ENCODE measurements at regions not wholly inside any gene's neighbourhood (a gene's known extent, or its start where the extent isn't known, plus 50 kb on each side); places are given as distances from the start of the nearest gene placed in this dataset.
A peak's percentile ranks its signal among the peaks of the same experiment; 100 is the strongest.

GRCh38 chr4:181820553-181820952 lies 422.6 kb upstream of the TENM3 start:
- Histone ChIP-seq H3K4me1 (ENCODE audit: insufficient read depth, low read length) (no peaks in the 10 kb centered on the region), H3K27ac (ENCODE audit: extremely low read length, insufficient read depth, low read length) (no peak overlapping the region), H3K9ac (ENCODE audit: insufficient read depth, low read depth, low read length) (no peak overlapping the region), H3K4me2 (ENCODE audit: low read depth, low read length) (no peak overlapping the region), H3K27me3 (ENCODE audit: control insufficient read depth in 1 of 2, insufficient read depth in 2 of 2, low read length in 2 of 2) (no peaks in the 10 kb centered on the region), H2AFZ (ENCODE audit: low read length) (no peak overlapping the region), H4K20me1 (ENCODE audit: insufficient read depth, low read length) (no peaks in the 10 kb centered on the region), H3K36me3 (replicated peaks in 1 of 2; ENCODE audit: control insufficient read depth in 1 of 2, insufficient read depth in 2 of 2, low read length in 2 of 2) (no peaks in the 10 kb centered on the region), H3K4me3 (replicated peaks in 1 of 3; ENCODE audit: insufficient read depth in 1 of 3, low read depth in 2 of 3, low read length in 3 of 3) (no peak overlapping the region), H3K9me3 (ENCODE audit: low read length) (no peaks in the 10 kb centered on the region), H3K79me2 (ENCODE audit: insufficient read depth, low read length) (no peaks in the 10 kb centered on the region)
- no TSS peak for BruUV-seq (replicated peaks)
- DNase-seq (ENCODE audit: low spot score) (peak; percentile 1), FAIRE-seq (no peak), ATAC-seq (no peak)
- intact Hi-C loops (cut with micrococcal nuclease; ENCODE audit: unreplicated experiment), result no loop called here
- CTCF ChIA-PET (ENCODE audit: low intra/inter-chr PET ratio, low total read pairs), result no interaction called here
- TF ChIP-seq ZNF317 (CRISPR knock-in tag; IDR thresholded peaks at IDR 0.05) (no peak), SOX6 (IDR thresholded peaks at IDR 0.05) (no peak), SOX6 (CRISPR knock-in tag; IDR thresholded peaks at IDR 0.05) (0 out of 2 replicates have a peak, but pooled peaks have one; percentile 16), ZNF616 (CRISPR knock-in tag; IDR thresholded peaks at IDR 0.05; ENCODE audit: low read depth) (no peak), ZNF550 (CRISPR knock-in tag; IDR thresholded peaks at IDR 0.05; ENCODE audit: borderline replicate concordance) (no peak)
- WGBS (ENCODE audit: low lambda C conversion rate), result 16% methylated on average over 5 of the region's 5 CpGs
- POLR2A ChIA-PET, result no interaction called here
- in situ Hi-C loops (cut with HindIII; ENCODE audit: extremely low pct_ligation_motif_present, low pct_unique_long_range_greater_than_20kb), result no loop called here

GRCh38 chr4:181821039-181822004 lies 421.9 kb upstream of the TENM3 start:
- no peak for ATAC-seq
- POLR2A ChIA-PET, result no interaction called here
- TF ChIP-seq MIER3 (CRISPR knock-in tag; IDR thresholded peaks at IDR 0.05; ENCODE audit: borderline replicate concordance), result no peak
- TF ChIP-seq YY1 (IDR thresholded peaks at IDR 0.05; ENCODE audit: insufficient read depth, insufficient replicate concordance, low read depth, low read length), result no peak
- TF ChIP-seq EHMT2 (IDR thresholded peaks at IDR 0.05; ENCODE audit: borderline replicate concordance, low read depth, low read length), result no peak
- TF ChIP-seq ETV6 (CRISPR knock-in tag; conservative IDR thresholded peaks at IDR 0.05), result no peak
- TF ChIP-seq ZNF879 (CRISPR knock-in tag; IDR thresholded peaks at IDR 0.05), result no peak
- no peak for TF ChIP-seq ZNF724P (CRISPR knock-in tag; IDR thresholded peaks at IDR 0.05; ENCODE audit: borderline replicate concordance)
- TF ChIP-seq JARID2 (CRISPR knock-in tag; IDR thresholded peaks at IDR 0.05; ENCODE audit: insufficient replicate concordance), result no peak
- no peak for TF ChIP-seq BATF2 (CRISPR knock-in tag; IDR thresholded peaks at IDR 0.05)
- TF ChIP-seq, protein P1, sequence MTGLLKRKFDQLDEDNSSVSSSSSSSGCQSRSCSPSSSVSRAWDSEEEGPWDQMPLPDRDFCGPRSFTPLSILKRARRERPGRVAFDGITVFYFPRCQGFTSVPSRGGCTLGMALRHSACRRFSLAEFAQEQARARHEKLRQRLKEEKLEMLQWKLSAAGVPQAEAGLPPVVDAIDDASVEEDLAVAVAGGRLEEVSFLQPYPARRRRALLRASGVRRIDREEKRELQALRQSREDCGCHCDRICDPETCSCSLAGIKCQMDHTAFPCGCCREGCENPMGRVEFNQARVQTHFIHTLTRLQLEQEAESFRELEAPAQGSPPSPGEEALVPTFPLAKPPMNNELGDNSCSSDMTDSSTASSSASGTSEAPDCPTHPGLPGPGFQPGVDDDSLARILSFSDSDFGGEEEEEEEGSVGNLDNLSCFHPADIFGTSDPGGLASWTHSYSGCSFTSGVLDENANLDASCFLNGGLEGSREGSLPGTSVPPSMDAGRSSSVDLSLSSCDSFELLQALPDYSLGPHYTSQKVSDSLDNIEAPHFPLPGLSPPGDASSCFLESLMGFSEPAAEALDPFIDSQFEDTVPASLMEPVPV (CRISPR knock-in tag; IDR thresholded peaks at IDR 0.05), result no peak
- TF ChIP-seq KDM3A (CRISPR knock-in tag; IDR thresholded peaks at IDR 0.05; ENCODE audit: low read depth), result no peak
- TF ChIP-seq CC2D1A (CRISPR knock-in tag; IDR thresholded peaks at IDR 0.05), result no peak

More at GRCh38 chr4:181821039-181822004, 421.9 kb upstream of the TENM3 start:
- no peak overlapping the region for H3K4me2 ChIP-seq (ENCODE audit: low read depth, low read length)
- H3K79me2 ChIP-seq (ENCODE audit: insufficient read depth, low read length), result no peaks in the 10 kb centered on the region
- in situ Hi-C loops (cut with HindIII; ENCODE audit: extremely low pct_ligation_motif_present, low pct_unique_long_range_greater_than_20kb) (no loop called here), intact Hi-C loops (cut with micrococcal nuclease; ENCODE audit: unreplicated experiment) (no loop called here)
- no peak overlapping the region for H3K4me3 ChIP-seq (replicated peaks in 1 of 3; ENCODE audit: insufficient read depth in 1 of 3, low read depth in 2 of 3, low read length in 3 of 3)
- CTCF ChIA-PET (ENCODE audit: low intra/inter-chr PET ratio, low total read pairs), result no interaction called here
- H3K9ac ChIP-seq (ENCODE audit: insufficient read depth, low read depth, low read length), result no peak overlapping the region
- no peaks in the 10 kb centered on the region for H3K4me1 ChIP-seq (ENCODE audit: insufficient read depth, low read length)
- no peak overlapping the region for H2AFZ ChIP-seq (ENCODE audit: low read length)
- H4K20me1 ChIP-seq (ENCODE audit: insufficient read depth, low read length), result no peaks in the 10 kb centered on the region
- FAIRE-seq (no peak), DNase-seq (ENCODE audit: low spot score) (no peak)
- H3K9me3 ChIP-seq (ENCODE audit: low read length), result no peaks in the 10 kb centered on the region
- H3K27me3 ChIP-seq (ENCODE audit: control insufficient read depth in 1 of 2, insufficient read depth in 2 of 2, low read length in 2 of 2), result no peaks in the 10 kb centered on the region
- no TSS peak for BruUV-seq (replicated peaks)
- H3K36me3 ChIP-seq (replicated peaks in 1 of 2; ENCODE audit: control insufficient read depth in 1 of 2, insufficient read depth in 2 of 2, low read length in 2 of 2), result no peaks in the 10 kb centered on the region
- WGBS (ENCODE audit: low lambda C conversion rate), result 17% methylated on average over 11 of the region's 11 CpGs
- no peak overlapping the region for H3K27ac ChIP-seq (ENCODE audit: extremely low read length, insufficient read depth, low read length)

Data from HepG2 (cell line).